Fibroblast of gingiva (primary cell): ENCODE measurements at regions not wholly inside any gene's neighbourhood (a gene's known extent, or its start where the extent isn't known, plus 50 kb on each side); places are given as distances from the start of the nearest gene placed in this dataset.

Source experiments
- DNase-seq: peaks from one replicate; pipeline ENCODE4 v3.0.0-alpha.2; 2011; ENCODE audit warnings: low read depth

DNA sequence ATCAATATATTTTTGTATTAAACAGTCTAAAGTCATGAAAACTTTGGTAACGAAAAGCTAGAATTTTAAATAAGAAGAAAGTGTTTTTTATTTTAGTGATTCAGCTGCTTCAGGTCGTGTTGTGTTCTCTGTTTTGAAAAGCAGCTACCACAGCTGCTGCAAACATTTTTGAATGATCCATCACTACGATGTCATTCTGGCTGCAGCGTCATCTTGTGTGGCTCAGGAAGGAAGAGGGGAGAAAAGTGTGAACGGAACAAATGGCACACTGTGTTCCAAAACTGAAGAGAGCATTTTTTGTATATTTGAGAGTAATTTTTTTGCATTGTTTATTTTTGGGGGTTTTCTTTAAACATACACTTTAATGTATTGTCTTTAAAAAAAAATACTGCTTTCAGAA lies 323.0 kb upstream of the ADGRL2 start:
- no peak for DNase-seq

DNA sequence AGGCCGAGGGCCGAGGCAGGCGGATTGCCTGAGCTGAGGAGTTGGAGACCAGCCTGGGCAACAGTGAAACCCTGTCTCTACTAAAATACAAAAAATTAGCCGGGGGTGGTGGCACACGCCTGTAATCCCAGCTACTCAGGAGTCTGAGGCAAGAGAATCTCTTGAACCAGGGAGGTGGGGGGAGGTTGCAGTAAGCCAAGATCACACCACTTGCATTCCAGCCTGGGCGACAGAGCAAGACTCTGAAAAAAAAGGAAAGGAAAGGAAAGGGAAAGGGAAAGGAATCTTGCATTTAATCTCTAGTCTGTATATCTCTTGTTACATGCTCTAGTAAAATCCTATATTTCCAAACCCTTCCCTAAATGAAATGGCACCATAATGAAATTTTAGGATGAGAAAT lies 328.3 kb upstream of the ADGRL2 start:
- DNase-seq: no peak

GRCh38 chr1:81471255-81471654 lies 329.5 kb upstream of the ADGRL2 start:
- no peak for DNase-seq

- DNase-seq: no peak
Observed at GRCh38 chr1:81470275-81470674, 330.5 kb upstream of the ADGRL2 start.

DNA sequence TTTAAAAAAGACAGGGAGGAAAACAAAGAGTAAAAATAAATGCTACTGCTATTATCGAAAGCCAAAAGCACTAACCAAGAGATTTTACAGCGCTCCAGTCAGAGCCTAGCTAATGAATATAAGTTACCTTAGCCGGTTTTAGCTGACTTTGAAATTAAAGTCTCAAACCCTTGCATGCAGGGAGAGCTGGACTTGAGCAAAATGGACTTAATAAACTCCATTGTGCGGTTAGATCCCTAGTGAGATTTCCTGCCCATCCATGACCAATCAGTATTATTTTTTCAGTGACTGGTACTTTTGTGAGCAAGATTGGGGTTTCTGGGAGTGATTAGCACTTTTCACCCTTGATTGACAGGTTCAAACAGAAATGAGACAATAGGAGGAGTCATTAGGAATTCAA lies 333.4 kb upstream of the ADGRL2 start:
- no peak for DNase-seq

DNA sequence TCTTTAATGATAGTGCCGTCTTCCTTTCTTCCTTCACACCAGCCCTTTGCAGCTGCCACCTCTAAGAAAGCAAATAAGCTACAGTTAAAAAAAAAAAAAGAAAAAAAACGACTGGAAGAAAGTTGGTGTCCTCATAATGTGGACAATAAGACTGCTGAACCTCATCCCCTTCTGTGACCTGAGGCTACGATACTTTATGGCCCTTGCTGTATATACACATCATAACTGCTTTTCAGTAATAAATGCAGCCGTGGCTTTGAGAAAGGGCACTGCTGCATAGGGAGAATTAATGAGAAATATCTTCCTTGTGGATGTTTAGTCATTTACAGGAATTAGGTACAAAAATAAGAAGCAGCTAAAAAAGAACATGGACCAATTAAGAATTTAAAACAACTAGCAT lies 333.8 kb upstream of the ADGRL2 start:
- DNase-seq: no peak

DNA sequence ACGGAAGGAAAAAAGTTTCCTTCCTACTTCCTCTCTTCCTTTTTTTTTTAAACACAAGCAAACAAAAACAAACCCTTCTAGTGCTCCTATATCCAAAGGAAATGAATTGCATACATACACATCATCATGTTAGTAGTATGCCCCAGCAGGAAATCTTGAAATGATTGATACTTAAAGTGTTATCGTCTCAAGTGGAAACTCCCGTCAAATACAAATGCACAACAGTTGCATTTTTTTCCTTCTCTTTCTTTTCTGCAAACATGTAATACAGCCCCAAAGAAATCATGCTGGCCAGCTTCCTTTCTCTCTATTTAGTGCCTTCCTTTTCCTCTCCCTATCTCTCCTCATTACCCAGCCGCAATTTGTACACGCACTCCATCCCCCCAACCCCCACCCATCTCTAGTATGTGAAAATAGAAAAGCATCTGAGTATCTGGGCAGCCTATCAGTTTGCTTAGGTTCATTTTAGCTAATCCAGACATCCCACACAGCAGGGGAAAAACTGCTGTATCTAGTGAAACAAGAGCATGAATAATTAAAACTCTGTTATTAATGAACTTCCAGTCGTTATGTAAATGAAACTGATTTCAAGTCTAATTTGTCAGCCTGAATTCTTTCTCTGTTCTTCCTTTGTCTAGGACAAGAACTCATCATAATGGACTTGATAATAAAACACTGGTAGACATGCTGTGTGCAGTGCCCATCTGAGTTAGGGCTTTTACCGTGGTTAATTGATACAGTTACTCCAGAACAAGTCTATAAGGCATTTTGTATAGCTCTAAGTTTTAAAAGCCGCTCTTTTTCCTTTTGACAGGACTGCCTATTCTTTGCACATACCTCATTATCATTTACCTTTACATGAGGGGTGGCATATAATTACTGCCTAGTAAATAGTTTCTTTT lies 336.5 kb upstream of the ADGRL2 start:
- no peak for DNase-seq

GRCh38 chr1:81459043-81459442 lies 341.7 kb upstream of the ADGRL2 start:
- no peak for DNase-seq

DNA sequence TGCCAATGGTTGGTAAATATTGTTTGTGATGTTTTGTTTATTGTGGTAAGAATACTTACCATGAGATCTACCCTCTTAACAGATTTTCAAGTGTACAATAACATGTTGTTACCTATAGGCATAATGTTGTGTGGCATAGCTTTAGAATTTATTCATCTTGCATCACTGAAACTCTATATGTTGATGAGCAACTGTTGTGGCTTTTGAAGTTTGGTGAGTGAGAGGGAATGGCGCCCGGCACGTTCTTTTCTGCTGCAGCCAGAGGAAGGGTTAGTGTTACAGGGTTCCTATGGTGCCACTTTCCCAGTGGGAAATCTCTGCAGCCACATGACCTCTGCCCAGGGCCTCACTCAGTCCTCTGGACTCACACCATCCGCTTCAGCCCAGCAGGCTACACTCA lies 342.5 kb upstream of the ADGRL2 start:
- DNase-seq: no peak

- no peak for DNase-seq
Observed at GRCh38 chr1:81455481-81455880, 345.3 kb upstream of the ADGRL2 start.

DNA sequence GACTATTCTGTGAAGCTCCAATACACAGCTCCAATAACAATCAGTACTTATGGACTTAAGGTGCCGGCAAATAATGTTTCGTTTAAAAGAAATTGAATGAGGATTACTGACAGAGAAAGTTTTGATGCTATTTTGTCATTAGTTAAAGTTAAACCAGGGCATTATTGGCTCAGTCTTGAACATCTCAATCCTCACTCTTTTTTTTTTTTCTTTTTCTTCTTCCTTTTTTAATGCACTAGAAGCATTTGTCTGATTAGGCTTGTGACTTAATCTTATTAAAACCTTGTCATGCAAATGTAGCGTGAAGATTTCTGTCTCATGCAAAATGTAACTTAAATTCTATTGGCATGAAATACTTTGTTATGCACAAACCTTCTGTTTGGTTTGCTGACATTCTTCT lies 346.8 kb upstream of the ADGRL2 start:
- no peak for DNase-seq

- no peak for DNase-seq
Observed at GRCh38 chr1:81453367-81453703, 347.4 kb upstream of the ADGRL2 start.

DNA sequence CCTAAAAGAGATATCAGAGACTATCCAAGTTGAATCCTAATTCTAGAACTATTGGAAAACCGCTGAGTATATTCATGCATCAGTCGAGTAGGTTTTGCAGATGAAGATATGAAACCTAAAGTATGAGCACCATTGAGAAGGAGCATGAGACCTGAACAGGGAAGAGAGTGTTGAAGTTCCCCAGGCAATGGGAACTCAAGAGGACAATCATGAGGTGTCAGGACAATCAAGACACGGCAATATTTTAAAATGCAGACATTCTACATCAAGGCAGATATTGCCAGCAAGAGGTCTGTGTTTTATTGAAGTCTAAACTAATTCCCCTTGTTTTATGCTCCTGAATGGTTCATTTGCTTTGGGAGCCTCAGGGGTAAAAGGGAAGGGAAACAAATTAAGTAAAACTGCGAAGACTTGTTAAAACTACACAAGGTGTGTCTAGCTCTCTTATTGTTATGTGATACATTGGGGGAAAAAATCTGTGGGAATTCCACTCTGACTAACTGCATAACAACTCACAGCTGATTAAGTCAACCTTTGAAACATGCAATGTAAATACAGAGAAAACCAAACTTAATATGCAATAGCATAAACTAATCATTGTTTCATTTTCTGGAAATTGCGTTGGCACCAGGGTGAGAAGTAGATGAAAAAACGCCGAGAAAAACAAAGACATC lies 347.9 kb upstream of the ADGRL2 start:
- no peak for DNase-seq

- no peak for DNase-seq
Observed at GRCh38 chr1:81449786-81450185, 350.9 kb upstream of the ADGRL2 start.

DNA sequence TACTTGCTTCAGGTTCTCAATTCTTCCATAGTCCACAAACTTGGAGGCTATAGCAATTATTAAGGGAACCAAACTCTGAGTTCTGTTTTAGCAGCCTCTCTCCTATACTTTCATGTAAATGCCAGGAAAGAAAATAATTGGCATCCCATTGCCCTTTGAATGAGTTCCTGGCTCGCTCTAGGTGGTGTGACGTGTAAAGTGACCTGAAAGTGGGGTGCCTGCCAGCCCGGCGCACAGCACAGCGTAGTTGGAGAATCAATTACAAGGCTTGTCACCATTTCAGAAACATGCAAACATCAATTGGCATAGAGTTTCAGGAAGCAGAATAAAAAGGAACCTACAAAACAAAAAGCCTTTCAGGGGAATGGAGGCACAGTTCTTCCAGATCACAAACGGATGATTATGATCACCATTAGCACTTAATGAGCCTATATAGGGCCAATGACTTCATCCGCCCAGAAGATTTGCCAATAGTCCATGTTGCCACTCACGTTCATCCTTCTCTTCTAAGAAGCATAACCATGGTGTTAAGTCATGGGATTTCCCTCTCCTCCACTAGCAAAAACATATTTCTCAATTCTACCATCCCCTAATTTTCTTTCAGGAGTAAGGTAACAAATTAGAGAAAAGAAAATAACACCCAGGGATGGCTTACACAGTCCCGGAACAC lies 354.6 kb upstream of the ADGRL2 start:
- DNase-seq: no peak

- DNase-seq: no peak
Observed at GRCh38 chr1:81443288-81443687, 357.4 kb upstream of the ADGRL2 start.

DNA sequence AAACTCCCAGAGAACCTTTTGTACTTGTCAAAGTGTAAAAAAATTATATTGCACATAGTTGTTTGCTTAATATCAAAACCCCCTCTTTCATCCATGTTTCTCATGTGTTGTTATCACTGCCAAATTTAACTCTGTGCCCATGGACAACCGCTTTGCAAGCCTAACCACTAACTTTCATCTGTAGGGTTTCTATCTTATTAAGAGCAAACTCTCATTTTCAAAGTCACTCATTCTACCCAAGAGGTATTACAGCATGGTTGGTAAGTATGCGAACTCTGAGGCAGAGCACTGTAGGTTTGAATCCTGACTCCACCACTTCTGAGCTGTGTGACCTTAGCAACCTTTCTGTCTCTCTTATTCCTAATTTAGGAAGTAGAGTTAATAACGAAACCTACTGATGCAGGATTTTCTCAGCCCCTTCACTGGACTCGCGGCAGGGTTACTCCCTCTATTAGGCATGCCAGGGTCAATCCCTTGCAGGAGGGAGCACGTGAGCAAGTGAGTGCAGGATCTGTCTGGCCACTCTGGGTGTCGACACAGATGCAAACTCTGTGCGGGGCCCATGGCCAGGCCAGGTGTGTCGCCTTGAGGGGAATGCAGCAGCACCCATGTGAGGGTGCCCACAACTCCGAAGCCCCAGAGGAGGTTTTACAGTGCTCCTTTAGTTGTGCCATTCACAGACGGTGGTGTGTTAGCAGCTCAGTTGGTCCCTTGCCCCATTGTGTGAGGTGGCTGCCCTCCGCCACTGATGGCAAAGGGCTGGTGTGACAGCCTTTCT lies 361.5 kb upstream of the ADGRL2 start:
- no peak for DNase-seq

DNA sequence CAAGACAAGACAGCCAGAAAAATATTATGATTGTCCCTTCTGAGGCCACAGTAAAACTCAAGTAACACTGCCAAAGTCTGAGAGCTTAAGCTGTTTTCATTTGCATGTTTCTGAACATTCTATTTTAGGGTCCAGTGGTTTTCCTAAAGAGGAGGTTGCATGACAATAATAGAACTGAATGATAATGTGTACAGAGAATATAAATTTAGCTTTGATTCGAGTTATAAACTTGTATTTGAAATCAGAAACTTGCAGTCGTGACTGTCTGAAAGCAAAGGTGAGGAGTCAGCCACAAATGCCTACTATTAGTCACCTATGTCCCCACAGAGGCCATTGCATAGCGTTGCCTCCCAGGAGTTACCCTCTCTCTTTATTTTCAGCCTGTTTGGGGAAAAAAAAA lies 363.1 kb upstream of the ADGRL2 start:
- no peak for DNase-seq

DNA sequence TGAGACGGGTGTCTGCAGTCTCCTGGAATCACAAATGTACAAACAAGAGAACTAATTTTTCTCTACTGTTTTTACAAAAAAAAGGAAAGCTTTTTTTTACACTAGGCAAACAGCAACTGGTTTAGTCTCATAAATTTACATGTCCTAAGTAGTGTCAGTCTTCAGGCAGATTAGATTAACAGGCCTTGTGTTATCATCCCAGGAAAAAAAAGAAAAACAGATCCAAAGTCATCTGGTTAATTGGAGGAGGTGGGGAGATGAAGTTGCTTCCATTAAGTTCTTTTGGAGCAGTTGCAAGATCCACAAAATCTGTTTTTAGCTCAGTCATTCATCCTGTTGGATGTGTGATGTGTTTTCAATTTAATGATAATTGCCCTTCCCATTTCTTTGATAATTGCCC lies 363.5 kb upstream of the ADGRL2 start:
- no peak for DNase-seq

DNA sequence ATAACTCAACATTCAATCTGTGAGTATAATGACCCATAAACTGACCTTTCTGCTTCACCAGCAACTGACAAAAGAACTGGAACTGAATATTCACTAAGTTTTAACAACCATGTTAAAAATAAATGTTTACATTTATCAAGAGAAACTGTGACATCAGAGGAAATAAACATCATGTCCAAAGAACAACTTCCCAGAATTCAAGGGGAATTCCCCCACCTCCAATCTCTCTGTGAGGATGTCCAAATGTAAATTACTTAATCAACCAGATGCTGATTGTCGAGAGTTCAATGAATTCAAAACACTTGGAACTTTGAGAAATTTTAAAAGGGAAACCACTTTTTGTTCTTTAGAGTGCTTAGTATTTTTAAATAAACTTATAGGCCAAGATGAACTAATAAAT lies 365.6 kb upstream of the ADGRL2 start:
- peak; percentile 30 for DNase-seq

- no peak for DNase-seq
Observed at GRCh38 chr1:81433676-81434075, 367.1 kb upstream of the ADGRL2 start.

DNA sequence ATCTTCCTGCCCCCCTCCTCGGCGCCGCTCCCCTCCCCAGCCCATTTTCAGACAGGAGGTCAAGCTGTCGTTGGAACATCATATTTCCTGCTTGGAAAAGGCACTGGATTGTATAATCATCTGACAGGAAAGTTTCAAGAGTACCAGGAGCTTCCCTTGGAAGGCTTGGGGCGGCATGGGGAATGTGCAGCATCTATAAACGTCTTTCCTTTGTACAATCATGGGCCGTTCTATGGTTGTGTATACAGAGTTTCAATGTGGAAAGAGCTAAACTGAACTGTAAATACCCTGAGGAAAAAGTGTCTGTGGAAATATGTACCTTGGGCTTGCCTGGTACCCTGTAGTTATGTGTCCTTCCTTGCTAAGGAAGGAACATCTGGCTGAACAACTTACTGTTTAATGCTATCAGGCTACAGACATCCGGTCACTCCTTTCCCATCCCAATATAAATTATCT lies 368.1 kb upstream of the ADGRL2 start:
- no peak for DNase-seq
